ENCODE measurements at regions not wholly inside any gene's neighbourhood (a gene's known extent, or its start where the extent isn't known, plus 50 kb on each side); places are given as distances from the start of the nearest gene placed in this dataset.

- no peaks in the 10 kb centered on the region for H3K4me1 ChIP-seq
- no peak for DNase-seq
- in situ Hi-C loops (cut with MboI; ENCODE audit: low sequenced_read_pairs in 4 of 4) = no loop called here
- intact Hi-C loops (cut with DNase I; ENCODE audit: low total_unique reads) = no loop called here
- H3K9me3 ChIP-seq = no peaks in the 10 kb centered on the region
- H3K27ac ChIP-seq = no peak overlapping the region
- TF ChIP-seq CTCF (IDR thresholded peaks at IDR 0.05 in 4 of 5, conservative IDR thresholded peaks at IDR 0.05 in 1 of 5) = no peak
- no peak for TF ChIP-seq POLR2A (IDR thresholded peaks at IDR 0.05)
- no peaks in the 10 kb centered on the region for H3K36me3 ChIP-seq
- H3K4me3 ChIP-seq = no peak overlapping the region
- ATAC-seq = no peak
- H3K27me3 ChIP-seq = peaks cover 0 to 3% (median 0%) of the 10 kb centered on the region in 3 donors
Observed at GRCh38 chr12:89098441-89099112, 253.7 kb downstream of the DUSP6 start.

- Histone ChIP-seq H3K27me3 (no peaks in the 10 kb centered on the region), H3K36me3 (no peaks in the 10 kb centered on the region), H3K4me3 (no peak overlapping the region), H3K9me3 (no peaks in the 10 kb centered on the region), H3K27ac (no peak overlapping the region), H3K4me1 (no peaks in the 10 kb centered on the region)
- DNase-seq (no peak), ATAC-seq (no peak)
- TF ChIP-seq CTCF (IDR thresholded peaks at IDR 0.05 in 4 of 5, conservative IDR thresholded peaks at IDR 0.05 in 1 of 5) (no peak), POLR2A (IDR thresholded peaks at IDR 0.05) (no peak)
- in situ Hi-C loops (cut with MboI; ENCODE audit: low sequenced_read_pairs in 4 of 4) = no loop called here
- intact Hi-C loops (cut with DNase I; ENCODE audit: low total_unique reads) = no loop called here
Observed at GRCh38 chr12:89092297-89092696, 260.0 kb downstream of the DUSP6 start.

GRCh38 chr12:89091293-89091841 lies 260.9 kb downstream of the DUSP6 start:
- Histone ChIP-seq H3K4me1 (no peaks in the 10 kb centered on the region), H3K27me3 (no peaks in the 10 kb centered on the region), H3K36me3 (no peaks in the 10 kb centered on the region), H3K9me3 (no peaks in the 10 kb centered on the region), H3K4me3 (no peak overlapping the region), H3K27ac (no peak overlapping the region)
- in situ Hi-C loops (cut with MboI; ENCODE audit: low sequenced_read_pairs in 4 of 4) (no loop called here), intact Hi-C loops (cut with DNase I; ENCODE audit: low total_unique reads) (no loop called here)
- TF ChIP-seq CTCF (IDR thresholded peaks at IDR 0.05 in 4 of 5, conservative IDR thresholded peaks at IDR 0.05 in 1 of 5) (no peak), POLR2A (IDR thresholded peaks at IDR 0.05) (no peak)
- DNase-seq = no peak
- ATAC-seq = no peak

GRCh38 chr12:89089264-89089663 lies 263.0 kb downstream of the DUSP6 start:
- in situ Hi-C loops (cut with MboI; ENCODE audit: low sequenced_read_pairs in 4 of 4) = no loop called here
- intact Hi-C loops (cut with DNase I; ENCODE audit: low total_unique reads) = no loop called here
- TF ChIP-seq POLR2A (IDR thresholded peaks at IDR 0.05) (no peak), CTCF (IDR thresholded peaks at IDR 0.05 in 4 of 5, conservative IDR thresholded peaks at IDR 0.05 in 1 of 5) (no peak)

More at GRCh38 chr12:89089264-89089663, 263.0 kb downstream of the DUSP6 start:
- no peaks in the 10 kb centered on the region for H3K4me1 ChIP-seq
- no peak overlapping the region for H3K27ac ChIP-seq
- ATAC-seq = no peak
- DNase-seq = no peak
- no peaks in the 10 kb centered on the region for H3K9me3 ChIP-seq
- no peaks in the 10 kb centered on the region for H3K36me3 ChIP-seq
- H3K27me3 ChIP-seq = peaks cover 0 to 3% (median 0%) of the 10 kb centered on the region in 3 donors
- H3K4me3 ChIP-seq = no peak overlapping the region
